ENCODE measurements at regions not wholly inside any gene's neighbourhood (a gene's known extent, or its start where the extent isn't known, plus 50 kb on each side); places are given as distances from the start of the nearest gene placed in this dataset.

- DNase-seq (ENCODE audit: low read depth, low spot score): no peak
Observed at GRCh38 chr11:29913352-29913751, 103.5 kb downstream of the KCNA4 start.

More at GRCh38 chr11:29913352-29913751, 103.5 kb downstream of the KCNA4 start:
- no peaks in the 10 kb centered on the region for H3K27me3 ChIP-seq (ENCODE audit: insufficient read depth, low read length)
- peaks cover 0 to 4% of the 10 kb centered on the region in 2 experiments; a peak in 1 of 4 replicates for H3K9me3 ChIP-seq (ENCODE audit: control insufficient read depth in 1 of 2, insufficient read depth in 1 of 2, low read depth in 1 of 2, low read length in 2 of 2)
- no peaks in the 10 kb centered on the region for H3K79me2 ChIP-seq (ENCODE audit: insufficient read depth, low read length)
- no peaks in the 10 kb centered on the region for H4K20me1 ChIP-seq (ENCODE audit: insufficient read depth)
- TF ChIP-seq, protein P1, sequence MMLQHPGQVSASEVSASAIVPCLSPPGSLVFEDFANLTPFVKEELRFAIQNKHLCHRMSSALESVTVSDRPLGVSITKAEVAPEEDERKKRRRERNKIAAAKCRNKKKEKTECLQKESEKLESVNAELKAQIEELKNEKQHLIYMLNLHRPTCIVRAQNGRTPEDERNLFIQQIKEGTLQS (IDR thresholded peaks at IDR 0.05): no peak
- no peak for TF ChIP-seq YY1 (IDR thresholded peaks at IDR 0.05; ENCODE audit: extremely low read depth, insufficient replicate concordance, low read depth, low read length)
- TF ChIP-seq SIN3A (IDR thresholded peaks at IDR 0.05; ENCODE audit: low read depth): no peak
- no peak for TF ChIP-seq POLR2AphosphoS5 (IDR thresholded peaks at IDR 0.05; ENCODE audit: low read depth, low read length)
- no peak for TF ChIP-seq FOSL1 (IDR thresholded peaks at IDR 0.05; ENCODE audit: low read depth)
- TF ChIP-seq SP1 (IDR thresholded peaks at IDR 0.05; ENCODE audit: low read depth): no peak
- TF ChIP-seq SRF (IDR thresholded peaks at IDR 0.05; ENCODE audit: low read depth): no peak
- no peak for TF ChIP-seq TCF7L2 (IDR thresholded peaks at IDR 0.05; ENCODE audit: borderline replicate concordance, extremely low read depth, insufficient read depth, insufficient read length)
- no peak for TF ChIP-seq EZH2 (IDR thresholded peaks at IDR 0.05)
- TF ChIP-seq CEBPB (IDR thresholded peaks at IDR 0.05; ENCODE audit: low read depth): no peak
- TF ChIP-seq CTCF (IDR thresholded peaks at IDR 0.05 in 2 of 3, conservative IDR thresholded peaks at IDR 0.05 in 1 of 3; ENCODE audit: borderline replicate concordance in 1 of 3, insufficient read depth in 1 of 3, low read depth in 2 of 3, low read length in 2 of 3): no peak
- TF ChIP-seq ZFX (IDR thresholded peaks at IDR 0.05): no peak
- no peak for TF ChIP-seq POLR2A (IDR thresholded peaks at IDR 0.05; ENCODE audit: borderline replicate concordance, extremely low read depth, insufficient read depth, insufficient read length)
- no peak for TF ChIP-seq ZNF274 (IDR thresholded peaks at IDR 0.05; ENCODE audit: low read depth, low read length)
- TF ChIP-seq EGR1 (IDR thresholded peaks at IDR 0.05; ENCODE audit: low read depth): no peak
- TF ChIP-seq, protein P2, sequence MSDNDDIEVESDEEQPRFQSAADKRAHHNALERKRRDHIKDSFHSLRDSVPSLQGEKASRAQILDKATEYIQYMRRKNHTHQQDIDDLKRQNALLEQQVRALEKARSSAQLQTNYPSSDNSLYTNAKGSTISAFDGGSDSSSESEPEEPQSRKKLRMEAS (IDR thresholded peaks at IDR 0.05): no peak
- TF ChIP-seq, protein P3, sequence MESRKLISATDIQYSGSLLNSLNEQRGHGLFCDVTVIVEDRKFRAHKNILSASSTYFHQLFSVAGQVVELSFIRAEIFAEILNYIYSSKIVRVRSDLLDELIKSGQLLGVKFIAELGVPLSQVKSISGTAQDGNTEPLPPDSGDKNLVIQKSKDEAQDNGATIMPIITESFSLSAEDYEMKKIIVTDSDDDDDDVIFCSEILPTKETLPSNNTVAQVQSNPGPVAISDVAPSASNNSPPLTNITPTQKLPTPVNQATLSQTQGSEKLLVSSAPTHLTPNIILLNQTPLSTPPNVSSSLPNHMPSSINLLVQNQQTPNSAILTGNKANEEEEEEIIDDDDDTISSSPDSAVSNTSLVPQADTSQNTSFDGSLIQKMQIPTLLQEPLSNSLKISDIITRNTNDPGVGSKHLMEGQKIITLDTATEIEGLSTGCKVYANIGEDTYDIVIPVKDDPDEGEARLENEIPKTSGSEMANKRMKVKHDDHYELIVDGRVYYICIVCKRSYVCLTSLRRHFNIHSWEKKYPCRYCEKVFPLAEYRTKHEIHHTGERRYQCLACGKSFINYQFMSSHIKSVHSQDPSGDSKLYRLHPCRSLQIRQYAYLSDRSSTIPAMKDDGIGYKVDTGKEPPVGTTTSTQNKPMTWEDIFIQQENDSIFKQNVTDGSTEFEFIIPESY (IDR thresholded peaks at IDR 0.05; ENCODE audit: extremely low read depth, insufficient replicate concordance, low read length): no peak
- intact Hi-C loops (cut with micrococcal nuclease): no loop called here
- H3K27ac ChIP-seq (ENCODE audit: low read depth, low read length): no peak overlapping the region
- no peaks in the 10 kb centered on the region for H3K4me1 ChIP-seq (ENCODE audit: control insufficient read depth in 1 of 2, insufficient read depth in 2 of 2, low read length in 2 of 2)
- H2AFZ ChIP-seq (ENCODE audit: low read depth, low read length, poor library complexity, severe bottlenecking): no peak overlapping the region
- ChIA-PET CTCF (no interaction called here), RAD21 (ENCODE audit: low non-redundant PET in 1 of 2, low total read pairs in 2 of 2, uncharacterized antibody in 2 of 2, unreplicated experiment in 2 of 2) (no interaction called here), POLR2A (no interaction called here)
- no peak for ATAC-seq
- no peaks in the 10 kb centered on the region for H3K36me3 ChIP-seq (ENCODE audit: control insufficient read depth in 1 of 2, insufficient read depth in 2 of 2, low read length in 2 of 2)
- H3K9ac ChIP-seq (ENCODE audit: low read length): no peak overlapping the region
- no peaks in the 10 kb centered on the region for H3K9me2 ChIP-seq (ENCODE audit: insufficient read depth)
- BruUV-seq (replicated peaks): no TSS peak
- H3K4me2 ChIP-seq (ENCODE audit: low read length): no peak overlapping the region
- H3K4me3 ChIP-seq (replicated peaks in 1 of 2; ENCODE audit: low read depth in 1 of 2, low read length in 2 of 2): no peak overlapping the region
